Naive thymus-derived CD8-positive, alpha-beta T cell (primary cell): ENCODE measurements at regions not wholly inside any gene's neighbourhood (a gene's known extent, or its start where the extent isn't known, plus 50 kb on each side); places are given as distances from the start of the nearest gene placed in this dataset.

Experiments used
- ATAC-seq, 2 donors: fragments of 150-1000 bp; cut with Tn5 transposase in 1 of 2; sonication (Bioruptor Pico), chemical (Tn5 transposase) in 1 of 2; 1 replicate in 1 of 2; 2 replicates in 1 of 2; pipeline ENCODE4 v1.10.0; 2021; ENCODE audit warnings: mild to moderate bottlenecking in 2 of 2, moderate library complexity in 2 of 2
- POLR2A ChIA-PET: fragments of 350-600 bp; sonication (Branson Sonifier 250); formaldehyde crosslinking; loops from one replicate; lab custom pipeline; 2021; ENCODE audit warnings: antibody characterized with exemption; lab: Charles Lee
- DNase-seq, 10 donors: peaks; one replicate each; pipeline versions ENCODE4 v3.0.0 to v3.0.0-alpha.2; 2020 to 2022
- H3K27ac Mint-ChIP-seq, 10 donors: one replicate each; pipeline ENCODE4 v1.8.0; 2020 to 2022; ENCODE audit warnings: mild to moderate bottlenecking in 10 of 10, mixed read lengths in 10 of 10, moderate library complexity in 4 of 10, inconsistent platforms in 1 of 10
- H3K27me3 Mint-ChIP-seq, 5 donors: one replicate each; pipeline ENCODE4 v1.8.0; 2021 to 2022; ENCODE audit warnings: mixed read lengths in 5 of 5
- H3K36me3 Mint-ChIP-seq, 3 donors: one replicate each; pipeline ENCODE4 v1.8.0; 2020 to 2022; ENCODE audit warnings: mixed read lengths in 3 of 3, mild to moderate bottlenecking in 2 of 3, inconsistent platforms in 1 of 3
- H3K4me1 Mint-ChIP-seq, 4 donors: one replicate each; pipeline ENCODE4 v1.8.0; 2021 to 2022; ENCODE audit warnings: mixed read lengths in 4 of 4
- H3K4me3 Mint-ChIP-seq, 10 donors: one replicate each; pipeline ENCODE4 v1.8.0; 2020 to 2022; ENCODE audit warnings: mild to moderate bottlenecking in 10 of 10, mixed read lengths in 10 of 10, moderate library complexity in 6 of 10, inconsistent platforms in 1 of 10
- H3K9me3 Mint-ChIP-seq, 9 donors: one replicate each; pipeline ENCODE4 v1.8.0; 2020 to 2022; ENCODE audit warnings: mixed read lengths in 9 of 9, mild to moderate bottlenecking in 3 of 9, inconsistent platforms in 1 of 9, moderate library complexity in 1 of 9

GRCh38 chr2:19739256-19739655 lies 162.5 kb downstream of the TTC32 start:
- H3K9me3 Mint-ChIP-seq: no peaks in the 10 kb centered on the region
- H3K4me1 Mint-ChIP-seq: no peaks in the 10 kb centered on the region
- no peak overlapping the region for H3K4me3 Mint-ChIP-seq
- H3K36me3 Mint-ChIP-seq: no peaks in the 10 kb centered on the region
- DNase-seq (no peak), ATAC-seq (no peak)
- POLR2A ChIA-PET: no interaction called here
- H3K27ac Mint-ChIP-seq: no peak overlapping the region
- peaks cover 6 to 34% (median 11%) of the 10 kb centered on the region in 5 donors for H3K27me3 Mint-ChIP-seq

- Mint-ChIP-seq H3K36me3 (no peaks in the 10 kb centered on the region), H3K27ac (no peak overlapping the region), H3K4me1 (no peaks in the 10 kb centered on the region), H3K9me3 (no peaks in the 10 kb centered on the region), H3K27me3 (peaks cover 4 to 34% (median 9%) of the 10 kb centered on the region in 5 donors), H3K4me3 (no peak overlapping the region)
- ATAC-seq (no peak), DNase-seq (no peak)
- POLR2A ChIA-PET: no interaction called here
These were observed 163.1 kb downstream of the TTC32 start for GRCh38 chr2:19738707-19739106.

GRCh38 chr2:19736191-19736831 lies 165.5 kb downstream of the TTC32 start:
- Mint-ChIP-seq H3K4me1 (peaks cover 0 to 2% (median 0%) of the 10 kb centered on the region in 4 donors), H3K9me3 (no peaks in the 10 kb centered on the region), H3K36me3 (no peaks in the 10 kb centered on the region), H3K27ac (no peak overlapping the region), H3K4me3 (no peak overlapping the region), H3K27me3 (peaks cover 4 to 46% (median 11%) of the 10 kb centered on the region in 5 donors)
- ATAC-seq (no peak), DNase-seq (no peak)
- POLR2A ChIA-PET: no interaction called here

GRCh38 chr2:19733951-19734425 lies 167.8 kb downstream of the TTC32 start:
- no peak for ATAC-seq
- POLR2A ChIA-PET: interaction anchor here (0.6 kb wide), 1 partner anchor 25 kb away, joined by 3 read pairs; no protein-coding TSS in a partner anchor
- Mint-ChIP-seq H3K27ac (no peak overlapping the region), H3K27me3 (peaks cover 4 to 36% (median 11%) of the 10 kb centered on the region in 5 donors), H3K4me3 (no peak overlapping the region), H3K9me3 (no peaks in the 10 kb centered on the region), H3K36me3 (no peaks in the 10 kb centered on the region), H3K4me1 (peaks cover 0 to 2% (median 0%) of the 10 kb centered on the region in 4 donors)
- no peak for DNase-seq

GRCh38 chr2:19733390-19733789 lies 168.4 kb downstream of the TTC32 start:
- no peak for DNase-seq
- Mint-ChIP-seq H3K27me3 (peaks cover 4 to 30% (median 11%) of the 10 kb centered on the region in 5 donors), H3K4me1 (peaks cover 0 to 2% (median 0%) of the 10 kb centered on the region in 4 donors), H3K36me3 (no peaks in the 10 kb centered on the region), H3K27ac (no peak overlapping the region), H3K4me3 (no peak overlapping the region), H3K9me3 (no peaks in the 10 kb centered on the region)
- POLR2A ChIA-PET: no interaction called here
- ATAC-seq: no peak

- Mint-ChIP-seq H3K27ac (no peak overlapping the region), H3K9me3 (no peaks in the 10 kb centered on the region), H3K36me3 (no peaks in the 10 kb centered on the region), H3K27me3 (peaks cover 0 to 22% (median 8%) of the 10 kb centered on the region in 5 donors), H3K4me1 (peaks cover 0 to 2% (median 0%) of the 10 kb centered on the region in 4 donors), H3K4me3 (no peak overlapping the region)
- DNase-seq (no peak), ATAC-seq (no peak)
- POLR2A ChIA-PET: no interaction called here
These were observed 169.5 kb downstream of the TTC32 start for GRCh38 chr2:19732255-19732654.

GRCh38 chr2:19731515-19731914 lies 170.3 kb downstream of the TTC32 start:
- ATAC-seq: no peak
- POLR2A ChIA-PET: no interaction called here
- Mint-ChIP-seq H3K4me1 (peaks cover 0 to 2% (median 0%) of the 10 kb centered on the region in 4 donors), H3K9me3 (no peaks in the 10 kb centered on the region), H3K36me3 (no peaks in the 10 kb centered on the region), H3K27ac (no peak overlapping the region), H3K4me3 (no peak overlapping the region), H3K27me3 (peaks cover 0 to 19% (median 7%) of the 10 kb centered on the region in 5 donors)
- no peak for DNase-seq

- Mint-ChIP-seq H3K4me3 (no peak overlapping the region), H3K4me1 (peaks cover 0 to 2% (median 0%) of the 10 kb centered on the region in 4 donors), H3K9me3 (no peaks in the 10 kb centered on the region), H3K27ac (no peak overlapping the region), H3K27me3 (peaks cover 0 to 19% (median 7%) of the 10 kb centered on the region in 5 donors), H3K36me3 (no peaks in the 10 kb centered on the region)
- ATAC-seq (no peak), DNase-seq (no peak)
- POLR2A ChIA-PET: no interaction called here
These were observed 170.7 kb downstream of the TTC32 start for GRCh38 chr2:19731037-19731436.

- H3K4me3 Mint-ChIP-seq: no peak overlapping the region
- no peak for DNase-seq
- no peak overlapping the region for H3K27ac Mint-ChIP-seq
- peaks cover 0 to 12% (median 3%) of the 10 kb centered on the region in 5 donors for H3K27me3 Mint-ChIP-seq
- POLR2A ChIA-PET: no interaction called here
- no peaks in the 10 kb centered on the region for H3K9me3 Mint-ChIP-seq
- no peaks in the 10 kb centered on the region for H3K36me3 Mint-ChIP-seq
- ATAC-seq: no peak
- peaks cover 0 to 2% (median 0%) of the 10 kb centered on the region in 4 donors for H3K4me1 Mint-ChIP-seq
These were observed 173.7 kb downstream of the TTC32 start for GRCh38 chr2:19728125-19728524.

- DNase-seq: no peak
- no peak overlapping the region for H3K4me3 Mint-ChIP-seq
- ATAC-seq: no peak
- H3K27me3 Mint-ChIP-seq: no peaks in the 10 kb centered on the region
- H3K27ac Mint-ChIP-seq: no peak overlapping the region
- H3K9me3 Mint-ChIP-seq: peaks cover 0 to 9% (median 0%) of the 10 kb centered on the region in 9 donors
- POLR2A ChIA-PET: no interaction called here
- no peaks in the 10 kb centered on the region for H3K4me1 Mint-ChIP-seq
- H3K36me3 Mint-ChIP-seq: peaks cover 0 to 5% (median 0%) of the 10 kb centered on the region in 3 donors
These were observed 176.4 kb downstream of the TTC32 start for GRCh38 chr2:19725392-19725791.

- no peaks in the 10 kb centered on the region for H3K27me3 Mint-ChIP-seq
These were observed 178.8 kb downstream of the TTC32 start for GRCh38 chr2:19723021-19723420.

GRCh38 chr2:19722531-19722971 lies 179.2 kb downstream of the TTC32 start:
- ATAC-seq (no peak), DNase-seq (no peak)
- peaks cover 0 to 4% (median 0%) of the 10 kb centered on the region in 5 donors for H3K27me3 Mint-ChIP-seq
- POLR2A ChIA-PET: no interaction called here
- peaks cover 0 to 9% (median 0%) of the 10 kb centered on the region in 9 donors for H3K9me3 Mint-ChIP-seq
- H3K4me3 Mint-ChIP-seq: no peak overlapping the region
- no peaks in the 10 kb centered on the region for H3K4me1 Mint-ChIP-seq
- no peak overlapping the region for H3K27ac Mint-ChIP-seq
- peaks cover 0 to 5% (median 0%) of the 10 kb centered on the region in 3 donors for H3K36me3 Mint-ChIP-seq

More at GRCh38 chr2:19723021-19723420, 178.8 kb downstream of the TTC32 start:
- no peak overlapping the region for H3K4me3 Mint-ChIP-seq
- POLR2A ChIA-PET: no interaction called here
- H3K4me1 Mint-ChIP-seq: no peaks in the 10 kb centered on the region
- no peak for DNase-seq
- no peak for ATAC-seq
- peaks cover 0 to 9% (median 0%) of the 10 kb centered on the region in 9 donors for H3K9me3 Mint-ChIP-seq
- peaks cover 0 to 5% (median 0%) of the 10 kb centered on the region in 3 donors for H3K36me3 Mint-ChIP-seq
- H3K27ac Mint-ChIP-seq: no peak overlapping the region

GRCh38 chr2:19720306-19720705 lies 181.5 kb downstream of the TTC32 start:
- ATAC-seq: no peak
- peaks cover 0 to 5% (median 0%) of the 10 kb centered on the region in 3 donors for H3K36me3 Mint-ChIP-seq
- POLR2A ChIA-PET: no interaction called here
- no peak overlapping the region for H3K4me3 Mint-ChIP-seq
- H3K9me3 Mint-ChIP-seq: peaks cover 0 to 9% (median 0%) of the 10 kb centered on the region in 9 donors
- no peaks in the 10 kb centered on the region for H3K4me1 Mint-ChIP-seq
- DNase-seq: no peak
- peaks cover 0 to 20% (median 4%) of the 10 kb centered on the region in 5 donors for H3K27me3 Mint-ChIP-seq
- H3K27ac Mint-ChIP-seq: no peak overlapping the region
